H1 (cell line): ENCODE measurements at regions not wholly inside any gene's neighbourhood (a gene's known extent, or its start where the extent isn't known, plus 50 kb on each side); places are given as distances from the start of the nearest gene placed in this dataset.

ENCODE experiments used
- BRCA1 ChIP-seq: IDR thresholded peaks from 2 replicates; pipeline ENCODE4 v1.6.1; 2012; ENCODE audit warnings: low read depth, low read length, improper control_type of control experiment
- CHD1 ChIP-seq: IDR thresholded peaks from 2 replicates; pipeline ENCODE4 v1.6.1; 2012; ENCODE audit warnings: low read depth, low read length, improper control_type of control experiment
- EZH2 ChIP-seq: fragments of 200-600 bp; sonication (generic); IDR thresholded peaks from 2 replicates; pipeline ENCODE4 v1.7.1; 2012; ENCODE audit warnings: low read depth, mild to moderate bottlenecking, moderate library complexity, low read length, inconsistent platforms; ENCODE audit not compliant: severe bottlenecking
- RAD21 ChIP-seq, 2 experiments: IDR thresholded peaks in 1 of 2; conservative IDR thresholded peaks in 1 of 2; 2 replicates each; pipeline ENCODE4 v1.6.1; 2011; ENCODE audit warnings: low read depth in 2 of 2, low read length in 2 of 2, improper control_type of control experiment in 1 of 2, inconsistent platforms in 1 of 2, mild to moderate bottlenecking in 1 of 2, moderate library complexity in 1 of 2
- SAP30 ChIP-seq: fragments of 300-600 bp; sonication (generic); IDR thresholded peaks from 2 replicates; pipeline ENCODE4 v1.7.1; 2012; ENCODE audit warnings: low read length, moderate library complexity, mild to moderate bottlenecking, inconsistent platforms; ENCODE audit not compliant: insufficient read depth, insufficient replicate concordance
- ZNF274 ChIP-seq: IDR thresholded peaks from 2 replicates; pipeline ENCODE4 v1.7.0; 2012; ENCODE audit warnings: low read length, borderline replicate concordance; ENCODE audit errors: extremely low read depth

GRCh38 chr2:234399451-234400246 lies 97.2 kb downstream of the ARL4C start (continued):
- TF ChIP-seq BRCA1 (no peak), SAP30 (no peak), ZNF274 (no peak), EZH2 (no peak), CHD1 (no peak), RAD21 (IDR thresholded peaks at IDR 0.05 in 1 of 2, conservative IDR thresholded peaks at IDR 0.05 in 1 of 2; ENCODE audit: low read depth in 2 of 2, low read length in 2 of 2) (no peak)
- TF ChIP-seq, all 59 proteins: peak for 0
